HG03097 (cell line): ENCODE measurements at regions not wholly inside any gene's neighbourhood (a gene's known extent, or its start where the extent isn't known, plus 50 kb on each side); places are given as distances from the start of the nearest gene placed in this dataset.

Experiments
- ATAC-seq: cut with Tn5 transposase; IDR thresholded peaks from one replicate; pipeline ENCODE4 v1.9.1; 2021; ENCODE audit not compliant: unreplicated experiment, low FRiP score

GRCh38 chrX:96611619-96612362 lies 72.9 kb upstream of the DIAPH2 start:
- no peak for ATAC-seq

GRCh38 chrX:96615448-96615847 lies 69.2 kb upstream of the DIAPH2 start:
- no peak for ATAC-seq

- no peak for ATAC-seq
Measured at GRCh38 chrX:96619588-96619987, 65.1 kb upstream of the DIAPH2 start.

GRCh38 chrX:96621811-96622210 lies 62.8 kb upstream of the DIAPH2 start:
- ATAC-seq: no peak
